GM23338 (cell line): ENCODE measurements at regions not wholly inside any gene's neighbourhood (a gene's known extent, or its start where the extent isn't known, plus 50 kb on each side); places are given as distances from the start of the nearest gene placed in this dataset.

Experiments
- ATAC-seq: fragments of 200-7000 bp; cut with Tn5 transposase; 3 replicates; pipeline ENCODE4 v1.9.1; 2020
- DNase-seq: peaks from one replicate; pipeline ENCODE4 v3.0.0-alpha.2; 2015; ENCODE audit warnings: low spot score
- H2AFZ ChIP-seq: fragments of 200-600 bp; sonication (generic); 2 replicates; pipeline ENCODE4 v1.8.0; 2016; ENCODE audit warnings: antibody characterized with exemption, mild to moderate bottlenecking, moderate library complexity
- H3F3A ChIP-seq: fragments of 200-600 bp; sonication (generic); replicated peaks from 2 replicates; pipeline ENCODE4 v1.8.0; 2017; ENCODE audit warnings: antibody characterized with exemption, mixed run types, low read depth
- H3K27ac ChIP-seq: fragments of 200-600 bp; sonication (generic); 2 replicates; pipeline ENCODE4 v1.6.1; 2016; ENCODE audit warnings: low read depth
- H3K27me3 ChIP-seq: fragments of 200-600 bp; sonication (generic); 2 replicates; pipeline ENCODE4 v1.8.0; 2016; ENCODE audit warnings: mild to moderate bottlenecking, mixed run types, moderate library complexity; ENCODE audit not compliant: insufficient read depth
- H3K36me3 ChIP-seq: fragments of 200-600 bp; sonication (generic); 2 replicates; pipeline ENCODE4 v1.8.0; 2016; ENCODE audit warnings: mild to moderate bottlenecking; ENCODE audit not compliant: insufficient read depth
- H3K4me1 ChIP-seq: fragments of 200-600 bp; sonication (generic); 2 replicates; pipeline ENCODE4 v1.8.0; 2016; ENCODE audit warnings: mild to moderate bottlenecking, moderate library complexity; ENCODE audit not compliant: insufficient read depth
- H3K4me2 ChIP-seq: fragments of 200-600 bp; sonication (generic); 2 replicates; pipeline ENCODE4 v1.7.1; 2017; ENCODE audit warnings: mixed run types
- H3K4me3 ChIP-seq: fragments of 200-600 bp; sonication (generic); 2 replicates; pipeline ENCODE4 v1.6.1; 2016; ENCODE audit warnings: mixed run types
- H3K79me2 ChIP-seq: fragments of 200-600 bp; sonication (generic); replicated peaks from 2 replicates; pipeline ENCODE4 v1.8.0; 2017; ENCODE audit warnings: mild to moderate bottlenecking; ENCODE audit not compliant: insufficient read depth
- H3K9me2 ChIP-seq: fragments of 200-600 bp; sonication (generic); 2 replicates; pipeline ENCODE4 v1.8.0; 2017; ENCODE audit not compliant: insufficient read depth
- H4K20me1 ChIP-seq: fragments of 200-600 bp; sonication (generic); replicated peaks from 2 replicates; pipeline ENCODE4 v1.8.0; 2017; ENCODE audit warnings: mild to moderate bottlenecking; ENCODE audit not compliant: insufficient read depth
- H3K27ac Mint-ChIP-seq: 2 replicates; pipeline ENCODE4 v1.8.0; 2020; ENCODE audit warnings: inconsistent platforms, mild to moderate bottlenecking, moderate library complexity, mixed read lengths
- H3K27me3 Mint-ChIP-seq: 3 replicates; pipeline ENCODE4 v1.8.0; 2022; ENCODE audit warnings: low read depth, mild to moderate bottlenecking, moderate library complexity, mixed read lengths, inconsistent platforms; ENCODE audit not compliant: insufficient read depth, poor library complexity
- H3K36me3 Mint-ChIP-seq: 3 replicates; pipeline ENCODE4 v1.8.0; 2021; ENCODE audit warnings: low read depth, mild to moderate bottlenecking, inconsistent platforms, moderate library complexity, mixed read lengths
- H3K4me1 Mint-ChIP-seq: 3 replicates; pipeline ENCODE4 v1.8.0; 2020; ENCODE audit warnings: mild to moderate bottlenecking, inconsistent platforms, mixed read lengths
- H3K4me3 Mint-ChIP-seq: 3 replicates; pipeline ENCODE4 v1.8.0; 2021; ENCODE audit warnings: moderate library complexity, mild to moderate bottlenecking, inconsistent platforms, mixed read lengths
- H3K9me3 Mint-ChIP-seq: 3 replicates; pipeline ENCODE4 v1.8.0; 2020; ENCODE audit warnings: moderate library complexity, mild to moderate bottlenecking, inconsistent platforms, mixed read lengths
- CREB1 ChIP-seq: fragments of 250-450 bp; sonication (Bioruptor Pico); IDR thresholded peaks from 2 replicates; pipeline ENCODE4 v1.5.0; 2020; ENCODE audit warnings: low read depth, mild to moderate bottlenecking, moderate library complexity
- EZH2 ChIP-seq: fragments of 200-600 bp; sonication (generic); IDR thresholded peaks from one replicate; pipeline ENCODE4 v1.8.0; 2017; ENCODE audit warnings: antibody characterized with exemption, mild to moderate bottlenecking, low read depth; ENCODE audit not compliant: unreplicated experiment
- EZH2phosphoT487 ChIP-seq: fragments of 200-600 bp; sonication (generic); IDR thresholded peaks from one replicate; pipeline ENCODE4 v1.8.1; 2018; ENCODE audit warnings: antibody characterized with exemption; ENCODE audit not compliant: unreplicated experiment
- JUNB ChIP-seq: IDR thresholded peaks from one replicate; pipeline ENCODE4 v1.6.1; 2016; ENCODE audit warnings: antibody characterized with exemption; ENCODE audit not compliant: unreplicated experiment
- NANOG ChIP-seq: IDR thresholded peaks from 2 replicates; pipeline ENCODE4 v1.6.1; 2016; ENCODE audit warnings: antibody characterized with exemption, borderline replicate concordance
- POLR2AphosphoS5 ChIP-seq: IDR thresholded peaks from 2 replicates; pipeline ENCODE4 v1.6.1; 2016; ENCODE audit warnings: antibody characterized with exemption, low read depth
- REST ChIP-seq: IDR thresholded peaks from one replicate; pipeline ENCODE4 v1.6.1; 2018; ENCODE audit warnings: antibody characterized with exemption; ENCODE audit not compliant: unreplicated experiment
- STAT1 ChIP-seq: IDR thresholded peaks from one replicate; pipeline ENCODE4 v1.6.1; 2016; ENCODE audit warnings: antibody characterized with exemption; ENCODE audit not compliant: unreplicated experiment
- ZNF114 ChIP-seq: fragments of 250-450 bp; sonication (Bioruptor Pico); IDR thresholded peaks from 2 replicates; pipeline ENCODE4 v1.5.0; 2020; ENCODE audit warnings: mild to moderate bottlenecking, moderate library complexity
- ZNF462 ChIP-seq: fragments of 250-450 bp; sonication (Bioruptor Pico); IDR thresholded peaks from 2 replicates; pipeline ENCODE4 v1.5.0; 2020; ENCODE audit warnings: mild to moderate bottlenecking, moderate library complexity

GRCh38 chr4:183391204-183391603 lies 53.2 kb upstream of the CDKN2AIP start (continued):
- TF ChIP-seq ZNF462 (CRISPR knock-in tag) (no peak), POLR2AphosphoS5 (no peak), EZH2phosphoT487 (no peak)

- H3K4me1 Mint-ChIP-seq: peaks cover 5% of the 10 kb centered on the region; the same call in 2 of the 3 replicates
- H3K36me3 Mint-ChIP-seq: no peaks in the 10 kb centered on the region
- H4K20me1 ChIP-seq: no peaks in the 10 kb centered on the region
- H3K9me2 ChIP-seq: no peaks in the 10 kb centered on the region
- no peak overlapping the region for H3K27ac Mint-ChIP-seq
- H3K27ac ChIP-seq: no peak overlapping the region
- H3K27me3 ChIP-seq: 0 out of 2 replicates have a peak, but pooled peaks cover 4% of the 10 kb centered on the region
- H2AFZ ChIP-seq: no peak overlapping the region
- TF ChIP-seq EZH2 (no peak), EZH2phosphoT487 (no peak), REST (no peak), POLR2AphosphoS5 (no peak), ZNF114 (no peak), CREB1 (no peak), NANOG (no peak), STAT1 (no peak), JUNB (no peak)
- no peaks in the 10 kb centered on the region for H3K9me3 Mint-ChIP-seq
- H3K4me2 ChIP-seq: no peak overlapping the region
- H3K4me3 ChIP-seq: no peak overlapping the region
- H3K4me3 Mint-ChIP-seq: no peak overlapping the region
- ATAC-seq (no peak), DNase-seq (no peak)
- H3F3A ChIP-seq: no peaks in the 10 kb centered on the region
- H3K27me3 Mint-ChIP-seq: peaks cover 3% of the 10 kb centered on the region
- no peaks in the 10 kb centered on the region for H3K36me3 ChIP-seq
- no peaks in the 10 kb centered on the region for H3K79me2 ChIP-seq
- no peaks in the 10 kb centered on the region for H3K4me1 ChIP-seq
Observed at GRCh38 chr4:183392377-183392776, 52.1 kb upstream of the CDKN2AIP start.
